Right lobe of liver (tissue), 6 donors: ENCODE measurements at regions not wholly inside any gene's neighbourhood (a gene's known extent, or its start where the extent isn't known, plus 50 kb on each side); places are given as distances from the start of the nearest gene placed in this dataset.

Experiments
- ATAC-seq, 4 donors: fragments of 200-7000 bp; cut with Tn5 transposase; one replicate each; pipeline ENCODE4 v1.9.1; 2020; ENCODE audit warnings: mild to moderate bottlenecking in 4 of 4, moderate library complexity in 4 of 4
- DNase-seq, 3 donors: peaks; one replicate each; pipeline ENCODE4 v3.0.0-alpha.2; 2020
- H3K27ac ChIP-seq, 3 donors: fragments of 200-600 bp; one replicate each; pipeline ENCODE4 v1.8.0; 2022
- H3K27me3 ChIP-seq, 2 donors: fragments of 200-600 bp; one replicate each; pipeline ENCODE4 v1.8.0; 2022
- H3K36me3 ChIP-seq, 4 donors: fragments of 200-600 bp; sonication (generic) in 1 of 4; one replicate each; pipeline versions ENCODE4 v1.5.1 to v1.8.0; 2017 to 2022; ENCODE audit warnings: control low read depth in 1 of 4
- H3K4me1 ChIP-seq, 4 donors: fragments of 200-600 bp; sonication (generic) in 1 of 4; one replicate each; pipeline versions ENCODE4 v1.5.1 to v1.8.0; 2017 to 2022; ENCODE audit warnings: control low read depth in 1 of 4
- H3K4me3 ChIP-seq, 3 donors: fragments of 200-600 bp; one replicate each; pipeline ENCODE4 v1.8.0; 2022
- H3K9me3 ChIP-seq, 4 donors: fragments of 200-600 bp; sonication (generic) in 1 of 4; one replicate each; pipeline versions ENCODE4 v1.5.1 to v1.8.0; 2017 to 2022; ENCODE audit warnings: control low read depth in 1 of 4
- POLR2A ChIP-seq: fragments of 450-650 bp; IDR thresholded peaks from one replicate; pipeline ENCODE4 v1.6.1; 2017; ENCODE audit warnings: antibody characterized with exemption, mild to moderate bottlenecking
- WGBS: methylation state at CpG from one replicate; pipeline ENCODE4 v1.1.6; 2018; ENCODE audit warnings: low coverage, low lambda C conversion rate; ENCODE audit not compliant: insufficient coverage; ENCODE audit errors: missing lambda C conversion rate; 5-methylcytosine and 5-hydroxymethylcytosine counted together
- intact Hi-C, 2 donors: fragments of 100-400 bp; cut with DNase I; formaldehyde crosslinking; loops; one replicate each; pipeline versions ENCODE4 v1.11.2 to v1.14.1; 2022
- TF ChIP-seq, protein P1 (sequence below), 4 donors: fragments of 200-600 bp in 3 of 4; fragments of 450-650 bp in 1 of 4; IDR thresholded peaks; one replicate each; pipeline versions ENCODE4 v1.5.1 to v1.8.0; 2016 to 2022; ENCODE audit warnings: antibody characterized with exemption in 4 of 4, mild to moderate bottlenecking in 2 of 4
- donor health status: DM: no; HTN: yes; CAD: no.
- donor health status: DM: no; HTN: no; CAD: no.
- donor health status: DM: no; HTN: no; CAD: no.
- donor health status: DM: no; HTN: yes; CAD: no.
- donor health status: DM: no; HTN: yes; CAD: no.

DNA sequence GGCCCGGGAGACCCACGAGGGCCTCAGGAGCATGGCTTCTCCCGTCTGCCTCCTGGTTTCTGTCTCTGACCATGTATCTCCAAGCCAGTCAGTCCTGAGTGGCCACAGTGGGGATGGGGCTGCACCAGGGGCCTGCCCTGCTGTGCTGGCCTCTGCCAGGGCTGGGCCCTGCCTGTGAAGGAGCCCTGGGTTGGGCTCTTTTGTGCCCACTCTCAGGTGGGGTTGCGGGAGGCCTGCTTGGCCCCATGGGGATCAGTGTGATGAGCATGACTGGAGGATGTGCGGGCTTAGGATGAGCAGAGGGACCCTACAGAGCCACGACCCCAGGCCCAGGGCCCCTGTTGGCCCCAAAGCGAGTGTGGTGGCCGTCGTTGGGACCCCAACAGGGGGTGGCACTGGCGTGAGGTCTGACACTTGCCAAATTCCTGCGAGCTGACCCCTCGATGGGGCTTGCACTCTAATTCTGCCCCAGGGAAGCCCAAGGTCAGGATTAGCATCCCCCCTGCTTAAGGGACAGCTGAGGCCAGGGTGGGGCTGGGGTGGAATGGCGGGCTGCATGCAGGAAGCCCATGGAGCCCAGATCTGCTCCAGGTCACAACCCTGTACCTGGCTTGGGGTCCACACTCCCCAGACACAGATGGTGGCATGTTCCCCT lies 90.0 kb upstream of the BHLHE23 start:
- Histone ChIP-seq H3K27ac (no peak overlapping the region), H3K9me3 (no peaks in the 10 kb centered on the region), H3K4me3 (no peak overlapping the region), H3K4me1 (no peaks in the 10 kb centered on the region), H3K27me3 (no peaks in the 10 kb centered on the region), H3K36me3 (no peaks in the 10 kb centered on the region)
- WGBS, result no CpG with 5 or more reads among the region's 13 CpGs
- peak; percentile 8 to 32 (median 28) for DNase-seq
- intact Hi-C loops, result no loop called here
- no peak for ATAC-seq
- no peak for TF ChIP-seq POLR2A
- TF ChIP-seq, protein P1, sequence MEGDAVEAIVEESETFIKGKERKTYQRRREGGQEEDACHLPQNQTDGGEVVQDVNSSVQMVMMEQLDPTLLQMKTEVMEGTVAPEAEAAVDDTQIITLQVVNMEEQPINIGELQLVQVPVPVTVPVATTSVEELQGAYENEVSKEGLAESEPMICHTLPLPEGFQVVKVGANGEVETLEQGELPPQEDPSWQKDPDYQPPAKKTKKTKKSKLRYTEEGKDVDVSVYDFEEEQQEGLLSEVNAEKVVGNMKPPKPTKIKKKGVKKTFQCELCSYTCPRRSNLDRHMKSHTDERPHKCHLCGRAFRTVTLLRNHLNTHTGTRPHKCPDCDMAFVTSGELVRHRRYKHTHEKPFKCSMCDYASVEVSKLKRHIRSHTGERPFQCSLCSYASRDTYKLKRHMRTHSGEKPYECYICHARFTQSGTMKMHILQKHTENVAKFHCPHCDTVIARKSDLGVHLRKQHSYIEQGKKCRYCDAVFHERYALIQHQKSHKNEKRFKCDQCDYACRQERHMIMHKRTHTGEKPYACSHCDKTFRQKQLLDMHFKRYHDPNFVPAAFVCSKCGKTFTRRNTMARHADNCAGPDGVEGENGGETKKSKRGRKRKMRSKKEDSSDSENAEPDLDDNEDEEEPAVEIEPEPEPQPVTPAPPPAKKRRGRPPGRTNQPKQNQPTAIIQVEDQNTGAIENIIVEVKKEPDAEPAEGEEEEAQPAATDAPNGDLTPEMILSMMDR (IDR thresholded peaks at IDR 0.05), result no peak

DNA sequence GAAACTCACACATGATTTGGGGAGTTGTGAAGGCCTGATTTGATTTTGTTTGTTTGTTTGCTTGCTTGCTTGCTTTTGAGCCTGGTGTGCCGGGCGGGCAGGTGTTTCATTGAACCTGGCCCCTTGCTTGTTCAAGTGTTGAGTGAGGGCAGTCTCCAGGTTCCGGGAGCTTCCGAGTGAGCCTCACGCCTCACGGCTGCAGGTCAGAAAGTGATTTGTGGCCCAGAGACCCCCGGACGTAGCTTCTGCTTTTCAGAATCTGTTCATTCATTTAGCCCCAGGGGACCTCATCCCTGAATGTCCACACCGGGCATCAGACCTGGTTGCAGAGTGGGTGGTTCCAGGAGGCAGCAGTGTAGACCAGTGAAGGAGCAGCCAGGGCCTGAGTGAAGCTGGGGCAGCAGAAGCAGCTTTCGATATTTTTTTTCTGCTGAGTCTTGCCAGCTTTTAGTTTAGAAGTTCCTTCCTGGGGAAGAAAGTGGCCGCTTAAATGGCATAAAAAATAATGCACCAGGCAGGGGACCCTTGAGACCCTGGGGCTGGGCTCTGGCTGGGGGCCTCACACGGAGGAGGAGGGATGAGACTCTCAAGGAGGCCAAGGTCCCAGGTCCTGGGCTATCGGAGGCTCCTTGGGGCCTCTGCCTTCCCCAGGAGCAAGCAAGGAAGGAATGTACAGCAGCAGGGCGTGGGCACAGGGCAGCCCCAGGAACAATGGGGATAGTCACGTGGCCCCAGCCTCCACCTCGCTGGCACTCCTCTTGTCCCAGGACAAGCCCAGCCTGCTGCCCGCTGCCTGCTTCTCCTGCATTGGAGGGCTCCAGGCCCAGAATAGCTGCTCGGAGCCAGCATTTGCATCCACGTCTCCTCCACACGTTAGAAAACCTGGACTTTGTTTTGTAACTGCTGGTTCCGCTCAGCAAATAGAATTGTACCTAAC lies 89.2 kb upstream of the BHLHE23 start:
- DNase-seq, result peak; percentile 17 to 32 (median 23)
- Histone ChIP-seq H3K27me3 (no peaks in the 10 kb centered on the region), H3K27ac (no peak overlapping the region), H3K9me3 (no peaks in the 10 kb centered on the region), H3K4me1 (no peaks in the 10 kb centered on the region), H3K4me3 (no peak overlapping the region), H3K36me3 (no peaks in the 10 kb centered on the region)
- intact Hi-C loops, result no loop called here
- ATAC-seq, result no peak
- WGBS, result 46% methylated on average over 10 of the region's 21 CpGs
- no peak for TF ChIP-seq POLR2A
- TF ChIP-seq, protein P1 (IDR thresholded peaks at IDR 0.05), result no peak

DNA sequence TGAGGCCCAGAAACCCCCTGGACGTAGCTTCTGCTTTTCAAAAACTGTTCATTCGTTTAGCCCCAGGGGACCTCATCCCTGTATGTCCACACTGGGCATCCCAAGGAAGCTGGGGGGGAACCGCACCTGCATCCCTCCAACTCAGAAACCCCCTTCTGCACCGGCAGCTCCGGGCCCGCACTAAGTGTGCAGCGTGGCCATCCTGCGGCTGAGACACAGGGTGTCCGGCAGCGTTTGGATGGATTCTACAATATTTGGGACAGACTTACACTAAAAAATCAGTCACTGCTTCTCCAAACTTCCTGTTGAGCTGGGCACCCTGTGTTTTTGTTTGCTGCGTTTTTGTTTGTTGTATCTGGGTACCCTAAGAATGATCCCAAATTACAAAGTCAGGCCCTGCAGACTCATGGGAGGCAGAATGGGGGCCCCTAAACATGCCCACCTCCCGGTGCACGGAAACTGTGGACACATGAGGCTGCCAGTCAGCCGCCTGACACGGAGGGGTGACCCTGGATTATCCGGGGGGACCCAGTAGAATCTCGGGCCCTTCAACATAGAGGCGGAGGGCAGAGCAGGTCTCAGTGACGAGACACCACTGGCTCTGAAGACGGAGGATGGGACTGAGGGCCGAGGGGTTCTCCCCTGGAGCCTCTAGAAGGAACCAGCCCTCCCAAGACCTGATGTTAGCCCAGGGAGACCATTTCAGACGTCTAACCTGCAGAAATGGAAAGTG lies 88.2 kb upstream of the BHLHE23 start:
- no peaks in the 10 kb centered on the region for H3K4me1 ChIP-seq
- no peaks in the 10 kb centered on the region for H3K27me3 ChIP-seq
- no peak overlapping the region for H3K27ac ChIP-seq
- no peak for ATAC-seq
- intact Hi-C loops, result no loop called here
- no peaks in the 10 kb centered on the region for H3K9me3 ChIP-seq
- 39% methylated on average over 8 of the region's 22 CpGs for WGBS
- TF ChIP-seq, protein P1 (IDR thresholded peaks at IDR 0.05), result no peak
- no peak for TF ChIP-seq POLR2A
- H3K36me3 ChIP-seq, result no peaks in the 10 kb centered on the region
- peak; percentile 5 to 39 (median 23) for DNase-seq
- no peak overlapping the region for H3K4me3 ChIP-seq

DNA sequence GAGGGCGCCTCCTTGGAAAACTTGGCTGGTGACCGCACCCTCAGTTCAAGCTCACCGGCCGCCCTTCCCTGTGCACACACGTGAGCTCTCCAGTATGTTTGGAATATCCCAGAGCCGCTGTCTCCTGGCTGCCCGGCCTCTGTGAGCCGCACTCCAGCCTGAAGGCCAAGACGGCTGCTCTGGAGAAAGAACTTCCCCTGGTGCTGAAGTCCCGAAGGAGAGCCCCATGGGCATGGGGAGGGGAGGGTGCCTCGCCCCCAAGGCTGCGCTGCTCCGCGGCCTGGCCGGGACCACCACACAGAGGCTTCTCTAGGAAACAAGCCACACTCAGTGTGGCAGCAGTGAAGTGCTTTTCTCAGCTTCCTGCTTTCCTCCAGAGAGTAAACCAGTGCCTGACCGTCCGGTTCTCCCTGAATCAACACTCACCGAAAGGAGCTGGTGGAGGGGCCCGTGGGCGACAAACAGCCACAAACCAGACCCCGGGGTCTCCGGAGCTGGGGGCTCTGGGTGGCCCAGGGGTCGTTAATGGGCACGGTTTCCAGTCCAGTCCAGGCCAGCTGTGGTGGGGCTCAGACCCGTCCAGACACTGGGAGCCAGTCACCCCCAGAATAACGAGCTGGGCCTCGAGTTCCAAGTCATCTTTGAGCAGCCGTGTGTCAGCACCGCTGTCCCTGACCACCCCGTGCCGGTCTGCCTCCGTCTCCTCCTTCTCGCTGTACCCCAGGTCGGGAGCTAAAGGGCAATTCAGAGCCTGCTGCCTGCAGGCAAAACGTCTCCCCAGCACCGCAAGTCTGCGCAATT lies 87.4 kb upstream of the BHLHE23 start:
- ATAC-seq (no peak), DNase-seq (peak; percentile 11 to 39 (median 26))
- Histone ChIP-seq H3K36me3 (no peaks in the 10 kb centered on the region), H3K4me1 (no peaks in the 10 kb centered on the region), H3K9me3 (no peaks in the 10 kb centered on the region), H3K27me3 (no peaks in the 10 kb centered on the region), H3K27ac (no peak overlapping the region), H3K4me3 (no peak overlapping the region)
- no peak for TF ChIP-seq POLR2A
- intact Hi-C loops, result no loop called here
- 0% methylated on average over 1 of the region's 37 CpGs for WGBS
